ENCODE measurements at regions not wholly inside any gene's neighbourhood (a gene's known extent, or its start where the extent isn't known, plus 50 kb on each side); places are given as distances from the start of the nearest gene placed in this dataset.
"Not testable (repeated sequence)": the region's sequence is repeated elsewhere in the genome, so short reads cannot be mapped to it uniquely, and the experiment has no call there.

- no peak overlapping the region for H3K4me3 Mint-ChIP-seq
Observed at GRCh38 chr4:186827534-186827897, 103.9 kb upstream of the FAT1 start.

DNA sequence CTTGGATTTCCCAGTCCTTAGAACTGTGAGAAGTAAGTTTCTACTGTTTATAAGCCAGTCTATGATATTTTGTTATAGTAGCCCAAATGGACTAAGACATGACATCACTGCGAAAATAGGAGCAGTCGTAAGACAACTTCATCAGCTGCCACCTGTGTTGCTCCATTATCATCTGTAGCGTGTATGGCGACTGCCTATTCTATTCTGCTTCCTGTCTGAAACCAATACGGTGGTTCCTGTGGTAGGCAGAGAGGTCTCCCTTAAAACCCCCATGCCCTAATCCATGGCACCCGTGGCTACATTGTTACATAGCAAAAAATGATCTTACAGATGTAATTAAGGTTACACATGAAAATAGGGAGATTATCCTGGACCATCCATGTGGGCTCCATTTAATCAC lies 105.4 kb upstream of the FAT1 start:
- H3K36me3 Mint-ChIP-seq = no peaks in the 10 kb centered on the region
- no peaks in the 10 kb centered on the region for H3K27me3 Mint-ChIP-seq
- H3K4me3 Mint-ChIP-seq = no peak overlapping the region
- no peaks in the 10 kb centered on the region for H3K4me1 Mint-ChIP-seq
- H3K9me3 Mint-ChIP-seq = peaks cover 4% of the 10 kb centered on the region
- ATAC-seq (ENCODE audit: low read depth) (no peak), DNase-seq (ENCODE audit: low spot score in 2 of 2) (no peak)
- no peak overlapping the region for H3K27ac Mint-ChIP-seq

More at GRCh38 chr4:186827534-186827897, 103.9 kb upstream of the FAT1 start:
- H3K36me3 Mint-ChIP-seq = no peaks in the 10 kb centered on the region
- no peak overlapping the region for H3K27ac Mint-ChIP-seq
- peaks cover 5% of the 10 kb centered on the region for H3K9me3 Mint-ChIP-seq
- ATAC-seq (ENCODE audit: low read depth) (no peak), DNase-seq (ENCODE audit: low spot score in 2 of 2) (no peak)
- H3K4me1 Mint-ChIP-seq = no peaks in the 10 kb centered on the region
- H3K27me3 Mint-ChIP-seq = no peaks in the 10 kb centered on the region

DNA sequence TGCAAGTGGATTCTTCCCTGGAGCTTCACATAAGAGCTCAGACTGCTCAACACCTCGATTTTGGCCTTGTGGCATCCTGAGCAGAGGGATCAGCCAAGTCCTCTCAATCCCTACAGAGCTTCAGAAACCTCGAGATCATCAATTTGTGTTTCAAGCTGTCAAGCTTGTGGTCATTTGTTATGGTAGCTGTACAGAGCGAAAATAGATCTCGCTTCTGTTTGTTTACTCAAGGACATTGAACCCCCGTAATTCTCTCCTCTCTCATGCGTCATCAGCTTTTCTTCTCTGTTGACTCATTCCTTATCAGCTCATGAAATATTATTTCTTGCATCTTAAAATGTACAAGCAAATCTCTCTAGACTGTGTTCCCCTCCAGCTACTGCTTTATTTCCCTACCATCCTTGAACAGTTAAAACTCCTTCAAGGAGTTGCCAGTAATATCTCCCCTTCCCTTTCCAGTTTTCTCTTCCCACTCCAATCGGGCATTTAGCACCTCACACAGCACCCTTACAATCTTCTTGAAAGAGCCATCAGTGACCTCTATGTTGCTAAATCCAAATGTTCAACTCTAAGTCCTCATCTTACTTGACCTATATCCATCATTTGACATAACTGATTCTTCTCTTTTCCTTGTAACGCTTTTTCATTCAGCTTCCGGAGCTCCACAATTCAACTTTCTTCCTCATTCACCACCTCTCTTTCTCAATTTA lies 106.2 kb upstream of the FAT1 start:
- Mint-ChIP-seq H3K9me3 (peaks cover 4% of the 10 kb centered on the region), H3K4me3 (no peak overlapping the region), H3K36me3 (no peaks in the 10 kb centered on the region), H3K27ac (no peak overlapping the region), H3K4me1 (no peaks in the 10 kb centered on the region), H3K27me3 (no peaks in the 10 kb centered on the region)
- DNase-seq (ENCODE audit: low spot score in 2 of 2) (no peak), ATAC-seq (ENCODE audit: low read depth) (no peak)

DNA sequence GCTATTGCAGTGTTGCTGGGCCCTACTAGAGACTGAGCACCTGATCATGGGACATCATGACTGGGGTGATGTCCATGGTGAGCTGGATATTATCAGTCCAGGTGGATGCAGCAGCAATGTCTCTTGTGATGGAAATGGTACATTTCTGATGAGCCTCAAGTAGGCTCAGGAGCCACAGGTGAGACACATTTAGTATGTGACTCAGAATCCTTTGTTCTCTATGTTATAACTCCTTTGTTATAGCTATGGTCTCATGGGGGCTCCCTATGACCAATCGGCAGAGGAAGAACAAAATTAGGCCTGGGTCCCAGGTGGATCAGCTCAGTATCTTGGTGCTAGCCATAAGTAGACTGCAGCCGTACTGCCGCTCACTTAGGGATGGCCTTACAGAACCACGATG lies 107.9 kb upstream of the FAT1 start:
- Mint-ChIP-seq H3K4me1 (no peaks in the 10 kb centered on the region), H3K27ac (no peak overlapping the region), H3K27me3 (no peaks in the 10 kb centered on the region), H3K4me3 (no peak overlapping the region), H3K9me3 (peaks cover 4% of the 10 kb centered on the region), H3K36me3 (no peaks in the 10 kb centered on the region)
- ATAC-seq (ENCODE audit: low read depth) (no peak), DNase-seq (ENCODE audit: low spot score in 2 of 2) (no peak)

DNA sequence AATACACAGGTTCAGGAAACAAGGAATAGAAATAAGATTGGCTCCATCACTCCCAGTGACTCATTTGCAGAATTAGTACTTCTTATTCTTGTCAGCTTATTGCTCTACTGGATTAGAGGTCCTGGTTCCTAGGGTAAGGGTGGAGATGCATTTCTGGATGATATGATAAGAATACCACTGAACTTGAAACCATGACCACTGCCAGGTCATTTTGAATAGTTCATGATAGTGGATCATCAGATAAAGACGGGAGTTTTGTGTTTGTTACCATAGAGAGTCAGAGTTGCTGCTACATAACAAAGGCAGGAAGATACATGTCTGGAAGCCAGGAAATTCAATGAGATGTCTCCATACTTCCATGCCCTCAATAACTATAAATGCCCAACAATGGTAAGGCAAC lies 109.2 kb upstream of the FAT1 start:
- Mint-ChIP-seq H3K36me3 (no peaks in the 10 kb centered on the region), H3K9me3 (peaks cover 5% of the 10 kb centered on the region), H3K27ac (no peak overlapping the region), H3K4me3 (no peak overlapping the region), H3K27me3 (no peaks in the 10 kb centered on the region), H3K4me1 (no peaks in the 10 kb centered on the region)
- ATAC-seq (ENCODE audit: low read depth) (no peak), DNase-seq (ENCODE audit: low spot score in 2 of 2) (no peak)

DNA sequence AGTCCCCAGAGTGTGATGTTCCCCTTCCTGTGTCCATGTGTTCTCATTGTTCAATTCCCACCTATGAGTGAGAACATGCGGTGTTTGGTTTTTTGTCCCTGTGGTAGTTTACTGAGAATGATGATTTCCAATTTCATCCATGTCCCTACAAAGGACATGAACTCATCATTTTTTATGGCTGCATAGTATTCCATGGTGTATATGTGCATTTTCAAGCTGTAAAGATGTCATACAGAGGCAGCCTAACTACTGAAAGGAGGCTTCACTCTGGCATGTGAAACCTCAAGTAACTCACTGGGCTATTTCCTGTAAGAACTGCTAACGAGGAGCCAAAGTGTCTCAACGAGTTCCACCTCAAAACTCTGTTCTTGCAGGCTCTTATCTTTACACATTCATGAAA lies 113.8 kb upstream of the FAT1 start:
- H3K4me1 Mint-ChIP-seq; ATAC-seq (ENCODE audit: low read depth); H3K36me3 Mint-ChIP-seq; H3K27me3 Mint-ChIP-seq; H3K4me3 Mint-ChIP-seq; DNase-seq (ENCODE audit: low spot score in 2 of 2); H3K9me3 Mint-ChIP-seq; H3K27ac Mint-ChIP-seq: not testable (repeated sequence)

DNA sequence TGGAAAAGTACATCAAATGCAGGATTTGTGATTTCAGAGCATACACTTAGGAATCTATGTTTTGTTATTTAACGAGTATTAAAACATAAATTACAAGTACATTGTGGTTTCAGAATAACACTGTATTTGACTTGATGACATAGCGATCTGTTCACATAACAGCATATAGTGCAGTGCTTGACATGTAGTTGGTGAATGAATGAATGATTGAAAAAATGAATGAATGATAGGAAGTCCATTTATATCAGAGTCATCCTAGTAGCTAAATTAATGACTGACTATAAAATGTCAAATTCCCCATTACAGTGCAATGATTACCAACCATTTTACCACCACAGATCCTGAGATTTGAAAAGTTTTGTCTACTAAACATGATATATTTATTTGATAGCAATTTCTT lies 114.6 kb upstream of the FAT1 start:
- Mint-ChIP-seq H3K36me3 (no peaks in the 10 kb centered on the region), H3K4me3 (no peak overlapping the region), H3K4me1 (peaks cover 2% of the 10 kb centered on the region), H3K9me3 (peaks cover 4% of the 10 kb centered on the region), H3K27me3 (no peaks in the 10 kb centered on the region), H3K27ac (no peak overlapping the region)
- no peak for DNase-seq (ENCODE audit: low spot score in 2 of 2)
- ATAC-seq (ENCODE audit: low read depth) = no peak

DNA sequence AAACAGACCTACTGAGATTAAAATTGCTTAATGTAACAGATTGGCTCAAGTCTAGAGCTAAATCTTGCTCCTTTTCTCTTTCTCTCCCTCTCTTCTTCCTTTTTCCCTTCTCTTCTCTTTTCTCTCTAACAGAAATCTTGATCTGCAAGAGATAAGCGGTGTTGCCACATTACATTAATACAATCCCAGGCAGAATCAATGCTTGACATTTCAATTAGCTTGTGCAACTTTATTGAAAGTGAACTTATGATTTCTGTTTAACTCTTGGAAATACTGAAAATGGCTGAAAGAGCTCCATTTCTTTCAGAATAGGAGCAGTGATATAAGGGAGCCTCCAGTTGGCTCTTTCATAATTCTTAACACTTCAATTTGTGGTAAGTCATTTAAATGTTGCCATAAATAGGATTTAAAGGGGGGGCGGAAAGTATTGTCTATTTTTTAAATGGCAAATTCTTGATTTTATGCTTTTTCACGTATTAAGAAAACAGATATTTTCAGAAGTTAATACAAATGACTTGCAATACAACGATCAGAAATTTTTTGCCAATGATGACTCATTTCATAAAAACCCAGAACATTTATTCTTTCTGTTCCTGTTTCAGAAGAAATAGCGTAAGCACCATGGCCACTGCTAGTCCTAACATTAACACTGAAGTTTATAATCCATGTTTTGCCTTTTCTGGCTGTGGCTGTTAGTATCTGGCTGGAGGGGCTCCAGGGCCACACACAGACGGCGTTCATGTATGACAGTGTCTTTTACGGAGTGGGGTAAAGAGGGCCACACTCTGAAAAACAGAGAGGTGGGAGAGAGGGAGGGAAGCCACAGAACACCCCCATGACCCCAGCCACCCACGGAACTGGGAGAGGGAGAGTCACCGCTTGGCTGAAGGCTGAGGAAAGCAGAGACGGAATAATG lies 115.7 kb upstream of the FAT1 start:
- DNase-seq (ENCODE audit: low spot score in 2 of 2) = no peak
- Mint-ChIP-seq H3K4me3 (no peak overlapping the region), H3K9me3 (peaks cover 4% of the 10 kb centered on the region)

GRCh38 chr4:186840222-186840701 lies 116.6 kb upstream of the FAT1 start:
- H3K4me1 Mint-ChIP-seq = peaks cover 2% of the 10 kb centered on the region
- no peak for ATAC-seq (ENCODE audit: low read depth)
- H3K36me3 Mint-ChIP-seq = no peaks in the 10 kb centered on the region
- no peak overlapping the region for H3K4me3 Mint-ChIP-seq
- H3K9me3 Mint-ChIP-seq = peaks cover 4% of the 10 kb centered on the region
- DNase-seq (ENCODE audit: low spot score in 2 of 2) = no peak
- H3K27ac Mint-ChIP-seq = no peak overlapping the region
- no peaks in the 10 kb centered on the region for H3K27me3 Mint-ChIP-seq

More for the DNA sequence above, 115.7 kb upstream of the FAT1 start:
- H3K4me1 Mint-ChIP-seq = peaks cover 2% of the 10 kb centered on the region
- H3K27me3 Mint-ChIP-seq = no peaks in the 10 kb centered on the region
- ATAC-seq (ENCODE audit: low read depth) = no peak
- H3K36me3 Mint-ChIP-seq = no peaks in the 10 kb centered on the region
- H3K27ac Mint-ChIP-seq = no peak overlapping the region

DNA sequence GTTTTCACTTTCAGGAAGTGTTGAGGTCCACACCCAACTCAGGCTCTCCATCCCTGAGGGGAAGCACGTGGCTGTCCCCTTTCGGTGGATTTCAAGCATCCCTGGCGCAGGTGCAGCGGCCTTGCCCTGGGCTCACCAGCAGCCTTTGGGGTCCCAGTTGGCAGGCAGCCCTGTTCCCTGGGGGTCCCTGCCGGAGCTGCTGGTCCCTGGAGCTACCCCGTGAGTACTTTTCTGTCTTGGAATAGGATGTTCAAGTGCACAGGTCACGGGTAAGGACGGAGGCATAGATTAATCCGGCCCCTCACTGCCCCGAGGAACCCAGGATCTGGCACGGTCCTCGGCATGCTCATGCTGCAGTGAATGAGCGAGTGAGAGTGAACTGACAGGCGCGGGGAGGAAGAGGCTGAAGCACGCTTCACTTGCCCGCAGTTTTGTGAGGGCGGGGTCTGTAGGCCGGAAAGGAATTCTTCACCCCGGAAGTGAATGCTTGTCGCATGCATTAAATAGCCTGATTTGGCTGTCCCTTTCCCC lies 117.2 kb upstream of the FAT1 start:
- DNase-seq (ENCODE audit: low spot score in 2 of 2) (no peak), ATAC-seq (ENCODE audit: low read depth) (no peak)
- H3K27ac Mint-ChIP-seq = no peak overlapping the region
- no peak overlapping the region for H3K4me3 Mint-ChIP-seq
- H3K4me1 Mint-ChIP-seq = peaks cover 2% of the 10 kb centered on the region
- peaks cover 4% of the 10 kb centered on the region for H3K9me3 Mint-ChIP-seq
- H3K36me3 Mint-ChIP-seq = no peaks in the 10 kb centered on the region
- H3K27me3 Mint-ChIP-seq = no peaks in the 10 kb centered on the region

DNA sequence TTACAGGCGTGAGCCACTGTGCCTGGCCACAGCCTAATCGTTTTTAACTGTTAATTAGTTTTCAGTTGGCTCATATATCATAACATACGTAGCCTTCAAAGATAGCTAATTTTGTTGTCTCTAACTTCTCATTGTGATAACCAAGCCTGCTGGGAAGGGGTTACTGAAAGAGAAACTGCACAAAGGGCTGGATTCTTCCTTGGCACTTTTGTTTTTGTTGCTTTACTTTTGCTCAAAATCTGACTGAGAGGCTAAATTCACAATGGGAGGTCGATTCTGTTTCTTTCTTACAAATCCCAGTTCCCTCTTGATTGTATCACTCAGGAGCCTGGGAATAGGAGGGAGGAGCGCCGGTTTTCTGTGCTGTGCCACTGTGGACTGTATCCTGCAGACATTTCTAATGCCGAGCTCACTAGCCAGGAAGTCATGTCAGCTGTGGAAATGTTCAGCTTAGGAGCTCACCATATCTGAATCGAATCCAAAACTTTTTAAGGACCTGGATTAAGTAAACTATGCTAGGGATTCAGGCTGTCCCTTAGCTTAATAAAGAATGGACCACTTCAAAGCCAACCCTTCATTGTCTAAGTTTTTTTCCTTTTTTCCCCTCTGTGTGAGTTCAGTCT lies 120.5 kb upstream of the FAT1 start:
- ATAC-seq (ENCODE audit: low read depth) = no peak
- DNase-seq (ENCODE audit: low spot score in 2 of 2) = no peak

GRCh38 chr4:186845137-186845842 lies 121.6 kb upstream of the FAT1 start:
- peaks cover 4% of the 10 kb centered on the region for H3K9me3 Mint-ChIP-seq
- no peaks in the 10 kb centered on the region for H3K4me1 Mint-ChIP-seq
- no peak overlapping the region for H3K4me3 Mint-ChIP-seq
- no peak for ATAC-seq (ENCODE audit: low read depth)
- no peak overlapping the region for H3K27ac Mint-ChIP-seq
- no peaks in the 10 kb centered on the region for H3K27me3 Mint-ChIP-seq
- no peaks in the 10 kb centered on the region for H3K36me3 Mint-ChIP-seq
- DNase-seq (ENCODE audit: low spot score in 2 of 2) = no peak

More for the DNA sequence above, 120.5 kb upstream of the FAT1 start:
- Mint-ChIP-seq H3K27me3 (no peaks in the 10 kb centered on the region), H3K27ac (no peak overlapping the region), H3K9me3 (peaks cover 2% of the 10 kb centered on the region), H3K4me1 (peaks cover 2% of the 10 kb centered on the region), H3K36me3 (no peaks in the 10 kb centered on the region), H3K4me3 (no peak overlapping the region)

DNA sequence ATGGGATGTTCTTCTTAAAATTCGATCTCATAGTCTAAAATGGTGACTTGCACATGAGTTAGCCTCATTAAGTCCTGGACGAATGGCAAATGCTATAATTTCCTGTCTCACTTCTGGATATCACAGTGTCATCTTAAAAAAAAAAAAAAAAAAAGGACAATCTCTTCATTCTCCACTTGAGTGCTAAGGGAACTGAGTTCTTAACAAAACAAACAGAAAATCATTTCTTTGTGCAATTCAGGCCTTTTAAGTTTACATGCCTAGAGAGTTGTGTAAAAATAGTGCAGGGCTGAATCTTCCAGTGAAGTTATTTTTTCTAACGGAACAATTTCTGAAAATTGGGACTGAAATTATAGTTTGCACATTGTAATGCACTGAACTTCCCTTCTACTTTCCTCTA lies 122.8 kb upstream of the FAT1 start:
- Mint-ChIP-seq H3K36me3 (no peaks in the 10 kb centered on the region), H3K27me3 (no peaks in the 10 kb centered on the region), H3K9me3 (peaks cover 7% of the 10 kb centered on the region), H3K4me3 (no peak overlapping the region), H3K27ac (no peak overlapping the region), H3K4me1 (no peaks in the 10 kb centered on the region)
- DNase-seq (ENCODE audit: low spot score in 2 of 2) (no peak), ATAC-seq (ENCODE audit: low read depth) (no peak)

Measured in memory B cell (primary cell).